ENCODE measurements at regions not wholly inside any gene's neighbourhood (a gene's known extent, or its start where the extent isn't known, plus 50 kb on each side); places are given as distances from the start of the nearest gene placed in this dataset.

- TF ChIP-seq CTCF (IDR thresholded peaks at IDR 0.05; ENCODE audit: insufficient read depth, low read depth, low read length) = no peak
- TF ChIP-seq EZH2 (IDR thresholded peaks at IDR 0.05; ENCODE audit: insufficient read depth, low read length) = no peak
These were observed 173.5 kb upstream of the RNF32 start for GRCh38 chr7:156466955-156467625.
